ENCODE measurements at regions not wholly inside any gene's neighbourhood (a gene's known extent, or its start where the extent isn't known, plus 50 kb on each side); places are given as distances from the start of the nearest gene placed in this dataset.

GRCh38 chr19:31180907-31181306, 168.3 kb downstream of the TSHZ3 start:
- Histone ChIP-seq H2BK20ac (ENCODE audit: low read depth, low read length, poor library complexity, severe bottlenecking) (no peak overlapping the region), H3K14ac (ENCODE audit: insufficient read depth, low read length) (no peak overlapping the region), H3K18ac (ENCODE audit: insufficient read length, low read depth, low read length) (no peak overlapping the region), H2BK5ac (ENCODE audit: insufficient read length, low read length) (no peak overlapping the region), H2BK120ac (ENCODE audit: low read depth, low read length, poor library complexity, severe bottlenecking) (no peak overlapping the region), H3K56ac (ENCODE audit: insufficient read length, low read depth, low read length) (no peak overlapping the region), H3K4me2 (ENCODE audit: insufficient read depth, insufficient read length, low read length) (no peak overlapping the region), H3K79me2 (ENCODE audit: insufficient read depth, low read length) (no peaks in the 10 kb centered on the region), H4K8ac (replicated peaks; ENCODE audit: insufficient read length, low read depth, low read length) (no peak overlapping the region), H3K27me3 (ENCODE audit: insufficient read depth, low read length) (no peaks in the 10 kb centered on the region), H3K79me1 (ENCODE audit: insufficient read depth, low read depth, low read length, poor library complexity, severe bottlenecking) (no peaks in the 10 kb centered on the region), H3K23ac (ENCODE audit: insufficient read length, low read depth, low read length) (no peak overlapping the region), H3K23me2 (ENCODE audit: insufficient read length, low read depth, low read length, poor library complexity, severe bottlenecking) (no peaks in the 10 kb centered on the region), H3K9me3 (ENCODE audit: control insufficient read depth, low read depth, low read length) (no peaks in the 10 kb centered on the region), H3K27ac (ENCODE audit: insufficient read length, low read depth, low read length) (no peak overlapping the region), H2AK5ac (ENCODE audit: insufficient read length, low read length) (no peak overlapping the region), H3K4me1 (ENCODE audit: insufficient read depth, low read length) (peaks cover 11% of the 10 kb centered on the region), H4K5ac (ENCODE audit: insufficient read length, low read depth, low read length) (no peak overlapping the region), H3K4ac (ENCODE audit: low read depth, low read length) (no peak overlapping the region), H3T11ph (ENCODE audit: low read length) (no peak overlapping the region), H3K9ac (ENCODE audit: extremely low read depth, insufficient read length, low read length) (no peak overlapping the region), H2BK12ac (ENCODE audit: insufficient read length, low read depth, low read length) (no peak overlapping the region), H4K91ac (ENCODE audit: insufficient read length, low read depth, low read length) (no peak overlapping the region), H2BK15ac (ENCODE audit: low read depth, low read length) (no peak overlapping the region), H2AFZ (ENCODE audit: low read length) (no peak overlapping the region), H4K20me1 (ENCODE audit: control insufficient read depth, insufficient read depth, insufficient read length) (no peaks in the 10 kb centered on the region)
- no peak for TF ChIP-seq CTCF (conservative IDR thresholded peaks at IDR 0.05)
- no CpG with 5 or more reads among the region's 2 CpGs for WGBS (ENCODE audit: extremely low coverage, insufficient read length, low lambda C conversion rate)
- Mint-ChIP-seq H3K36me3 (ENCODE audit: insufficient read depth in 1 of 3, low read depth in 3 of 3) (no peaks in the 10 kb centered on the region; a peak in 1 of 7 replicates), H3K27ac (no peak overlapping the region), H3K27me3 (ENCODE audit: low read depth) (no peaks in the 10 kb centered on the region; the same call in 1 of the 2 replicates), H3K4me1 (peaks cover 15 to 17% of the 10 kb centered on the region in 2 experiments), H3K9me3 (peaks cover 0 to 7% of the 10 kb centered on the region in 2 experiments; a peak in 3 of 5 replicates), H3K4me3 (no peak overlapping the region)
- no peak for DNase-seq

Data from H9 (cell line).